Muscle of leg (tissue), 3 donors: ENCODE measurements at regions not wholly inside any gene's neighbourhood (a gene's known extent, or its start where the extent isn't known, plus 50 kb on each side); places are given as distances from the start of the nearest gene placed in this dataset.

Source experiments
- DNase-seq: peaks from one replicate; pipeline ENCODE4 v3.0.0; 2013
- H3K27ac ChIP-seq: one replicate; pipeline ENCODE4 v1.5.1; 2013; ENCODE audit warnings: mild to moderate bottlenecking, low read length, control low read depth
- H3K27me3 ChIP-seq: one replicate; pipeline ENCODE4 v1.6.1; 2013; ENCODE audit warnings: low read length; ENCODE audit not compliant: control insufficient read depth, insufficient read depth
- H3K36me3 ChIP-seq: one replicate; pipeline ENCODE4 v1.6.1; 2013; ENCODE audit warnings: low read length; ENCODE audit not compliant: control insufficient read depth, insufficient read depth
- H3K4me1 ChIP-seq: one replicate; pipeline ENCODE4 v1.6.1; 2013; ENCODE audit warnings: low read length; ENCODE audit not compliant: control insufficient read depth, insufficient read depth
- H3K4me3 ChIP-seq: one replicate; pipeline ENCODE4 v1.5.1; 2013; ENCODE audit warnings: low read length, control low read depth
- H3K9me3 ChIP-seq: replicated peaks from 2 replicates; pipeline ENCODE4 v1.6.1; 2013; ENCODE audit warnings: low read depth, low read length; ENCODE audit not compliant: control insufficient read depth
- WGBS: methylation state at CpG from one replicate; pipeline ENCODE4 v1.1.5; 2013; ENCODE audit warnings: missing lambda C conversion rate; ENCODE audit not compliant: insufficient coverage; 5-methylcytosine and 5-hydroxymethylcytosine counted together

DNA sequence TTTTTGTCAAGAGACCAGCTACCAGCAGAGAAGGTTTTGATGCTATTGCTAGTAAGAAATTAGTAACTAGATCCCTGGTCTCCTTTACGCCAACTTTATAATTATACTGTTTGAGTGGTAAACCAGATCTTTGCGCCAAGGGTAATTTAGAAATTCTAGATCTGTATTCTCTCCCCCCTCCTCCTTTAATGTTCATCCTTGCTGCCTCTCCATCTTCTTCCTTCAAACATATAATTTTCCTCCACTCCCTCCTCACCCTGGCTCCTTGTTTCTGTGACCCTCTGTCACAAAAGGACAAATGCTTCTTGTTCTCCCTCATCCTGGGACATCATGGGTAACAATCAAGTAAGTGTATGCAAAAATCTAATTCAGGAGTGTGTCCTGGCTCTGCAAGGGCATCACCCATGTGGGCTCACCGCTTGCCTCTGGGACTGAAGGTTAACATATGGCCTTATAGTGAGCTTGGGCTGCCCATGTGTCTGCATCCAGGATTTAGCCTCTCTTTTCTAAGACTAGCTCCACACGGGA is 121.2 kb downstream of the BAMBI start:
- Histone ChIP-seq H3K27ac (no peak overlapping the region), H3K9me3 (no peaks in the 10 kb centered on the region), H3K4me3 (no peak overlapping the region), H3K4me1 (peaks cover 2% of the 10 kb centered on the region), H3K36me3 (no peaks in the 10 kb centered on the region), H3K27me3 (no peaks in the 10 kb centered on the region)
- 100% methylated on average over 1 of the region's 4 CpGs for WGBS
- DNase-seq: no peak

DNA sequence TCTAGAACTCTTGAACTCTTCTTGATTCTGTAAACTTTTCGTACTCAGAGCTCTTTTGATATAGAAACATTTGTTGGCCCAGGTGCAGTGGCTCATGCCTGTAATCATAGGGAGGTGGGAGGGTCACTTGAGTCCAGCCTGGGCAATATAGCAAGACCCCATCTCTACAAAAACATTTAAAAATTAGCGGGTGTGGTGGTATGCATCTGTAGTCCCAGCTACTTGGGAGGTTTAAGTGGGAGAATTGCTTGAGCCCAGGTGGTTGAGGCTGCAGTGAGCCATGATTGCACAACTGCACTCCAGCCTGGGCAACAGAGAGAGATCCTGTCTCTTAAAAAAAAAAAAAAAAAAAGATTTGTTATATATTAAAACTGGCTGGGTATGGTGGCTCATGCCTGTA is 121.6 kb downstream of the BAMBI start:
- Histone ChIP-seq H3K27ac (no peak overlapping the region), H3K4me3 (no peak overlapping the region), H3K36me3 (no peaks in the 10 kb centered on the region), H3K9me3 (no peaks in the 10 kb centered on the region), H3K4me1 (peaks cover 2% of the 10 kb centered on the region), H3K27me3 (no peaks in the 10 kb centered on the region)
- WGBS: no CpG with 5 or more reads among the region's 2 CpGs
- DNase-seq: no peak

DNA sequence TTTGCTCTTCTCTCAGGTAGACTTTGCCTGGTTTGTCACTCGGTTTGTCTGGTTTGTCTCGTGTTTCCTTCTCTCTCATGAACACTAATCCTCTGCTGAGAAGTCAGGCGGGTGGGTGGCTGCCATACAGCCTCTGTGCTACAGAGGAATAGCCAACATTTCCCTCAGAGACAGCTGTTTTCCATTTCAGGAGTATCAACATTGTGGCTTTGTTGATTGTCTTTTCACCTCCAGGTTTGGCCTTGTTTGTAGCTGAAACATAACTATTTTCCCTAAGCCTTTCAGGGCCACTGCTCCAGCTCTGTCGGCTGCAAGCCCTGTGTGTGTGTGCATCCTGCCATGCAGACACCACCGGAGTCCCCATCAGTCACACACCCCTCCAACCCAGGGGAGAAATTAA is 122.8 kb downstream of the BAMBI start:
- no peaks in the 10 kb centered on the region for H3K27me3 ChIP-seq
- peak; percentile 32 for DNase-seq
- H3K9me3 ChIP-seq: no peaks in the 10 kb centered on the region
- 15% methylated on average over 3 of the region's 5 CpGs for WGBS
- no peaks in the 10 kb centered on the region for H3K36me3 ChIP-seq
- H3K27ac ChIP-seq: no peak overlapping the region
- H3K4me1 ChIP-seq: peaks cover 2% of the 10 kb centered on the region
- H3K4me3 ChIP-seq: no peak overlapping the region

DNA sequence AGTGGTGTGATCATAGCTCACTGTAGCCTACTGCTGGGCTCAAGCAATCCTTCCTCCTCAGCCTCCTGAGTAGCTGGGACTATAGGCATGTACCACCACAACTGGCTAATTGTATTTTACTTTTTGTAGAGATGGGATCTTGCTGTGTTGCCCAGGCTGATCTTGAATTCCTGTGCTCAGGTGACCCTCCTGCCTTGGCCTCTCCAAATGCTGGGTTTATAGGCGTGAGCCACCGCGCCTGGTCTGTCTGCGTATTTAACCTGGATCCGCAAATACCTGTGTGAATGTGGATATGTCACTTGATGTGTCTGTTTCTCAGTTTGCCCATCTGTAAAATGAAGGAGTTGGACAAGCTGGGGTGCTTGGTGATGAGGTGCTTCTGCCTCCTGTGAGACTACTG is 123.9 kb downstream of the BAMBI start:
- H3K27ac ChIP-seq: no peak overlapping the region
- no peak for DNase-seq
- H3K9me3 ChIP-seq: no peaks in the 10 kb centered on the region
- no peaks in the 10 kb centered on the region for H3K36me3 ChIP-seq
- no peaks in the 10 kb centered on the region for H3K27me3 ChIP-seq
- H3K4me1 ChIP-seq: peaks cover 2% of the 10 kb centered on the region
- WGBS: 90% methylated on average over 2 of the region's 5 CpGs
- H3K4me3 ChIP-seq: no peak overlapping the region

DNA sequence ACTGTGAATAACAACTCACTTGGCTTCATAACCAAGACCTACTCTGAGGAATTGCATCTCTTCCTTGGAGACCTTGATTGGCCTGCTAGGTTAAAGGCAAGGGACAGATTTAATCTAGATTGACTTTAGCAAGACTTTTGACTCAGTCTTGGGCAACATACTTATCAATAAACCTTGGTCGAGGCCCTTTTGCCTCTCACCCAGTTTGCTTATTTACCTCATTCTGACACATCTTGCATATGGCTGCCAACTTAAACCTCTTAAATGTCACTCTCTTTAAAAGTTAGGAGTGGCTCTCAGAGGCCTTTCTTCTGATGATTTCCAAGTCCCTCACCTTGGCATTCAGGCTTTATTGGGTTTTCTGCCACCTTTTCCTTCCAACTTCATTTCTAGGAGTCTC is 124.5 kb downstream of the BAMBI start:
- WGBS: 70% methylated on average over 1 of the region's 1 CpG
- no peaks in the 10 kb centered on the region for H3K9me3 ChIP-seq

DNA sequence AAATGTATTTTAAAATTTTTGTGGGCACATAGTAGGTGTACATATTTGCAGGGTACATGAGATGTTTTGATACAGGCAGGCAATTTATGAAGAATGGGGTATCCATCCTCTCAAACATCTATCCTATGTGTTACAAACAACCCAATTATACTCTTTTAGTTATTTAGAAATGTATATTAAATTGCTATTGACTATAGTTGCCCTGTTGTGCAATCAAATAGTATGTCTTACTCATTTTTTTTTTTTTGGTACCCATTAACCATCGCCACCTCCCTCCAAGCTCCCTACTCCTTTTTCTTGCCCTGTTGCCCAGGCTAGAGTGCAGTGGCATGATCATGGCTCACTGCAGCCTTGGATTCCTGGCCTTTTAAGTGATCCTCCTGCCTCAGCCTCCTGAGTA is 128.1 kb downstream of the BAMBI start:
- Histone ChIP-seq H3K4me1 (peaks cover 2% of the 10 kb centered on the region), H3K27ac (no peak overlapping the region), H3K36me3 (no peaks in the 10 kb centered on the region), H3K9me3 (no peaks in the 10 kb centered on the region), H3K27me3 (peaks cover 7% of the 10 kb centered on the region), H3K4me3 (no peak overlapping the region)
- WGBS: no CpG with 5 or more reads among the region's 1 CpG
- DNase-seq: no peak

More for the DNA sequence above, 124.5 kb downstream of the BAMBI start:
- H3K27me3 ChIP-seq: no peaks in the 10 kb centered on the region
- no peak overlapping the region for H3K27ac ChIP-seq
- H3K4me1 ChIP-seq: peaks cover 3% of the 10 kb centered on the region
- H3K36me3 ChIP-seq: no peaks in the 10 kb centered on the region
- DNase-seq: no peak
- H3K4me3 ChIP-seq: no peak overlapping the region

DNA sequence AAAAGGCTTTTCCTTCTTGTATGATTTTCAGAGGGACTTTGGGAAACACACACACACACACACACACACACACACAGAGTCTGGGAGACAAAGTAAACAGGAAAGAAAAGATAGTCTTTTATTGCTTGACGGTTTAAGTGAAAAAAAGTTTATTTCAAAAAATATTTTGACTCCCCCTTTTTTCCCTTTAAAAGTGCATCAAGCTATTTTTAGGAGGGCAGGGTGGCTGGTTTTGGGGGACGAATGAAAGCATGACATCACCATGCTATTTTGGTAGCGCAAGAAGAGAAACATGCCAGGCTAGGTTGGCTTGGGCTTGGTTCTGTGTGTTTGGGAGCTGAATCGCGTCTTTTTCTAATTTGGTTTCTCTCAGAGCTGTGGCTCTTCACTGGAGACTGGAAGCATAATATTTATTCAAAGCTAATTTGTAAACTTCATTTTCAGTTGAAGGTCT is 129.2 kb downstream of the BAMBI start:
- Histone ChIP-seq H3K4me3 (no peak overlapping the region), H3K36me3 (no peaks in the 10 kb centered on the region), H3K4me1 (peaks cover 2% of the 10 kb centered on the region), H3K27ac (no peak overlapping the region), H3K9me3 (no peaks in the 10 kb centered on the region), H3K27me3 (peaks cover 7% of the 10 kb centered on the region)
- DNase-seq: peak; percentile 21
- 51% methylated on average over 2 of the region's 5 CpGs for WGBS

DNA sequence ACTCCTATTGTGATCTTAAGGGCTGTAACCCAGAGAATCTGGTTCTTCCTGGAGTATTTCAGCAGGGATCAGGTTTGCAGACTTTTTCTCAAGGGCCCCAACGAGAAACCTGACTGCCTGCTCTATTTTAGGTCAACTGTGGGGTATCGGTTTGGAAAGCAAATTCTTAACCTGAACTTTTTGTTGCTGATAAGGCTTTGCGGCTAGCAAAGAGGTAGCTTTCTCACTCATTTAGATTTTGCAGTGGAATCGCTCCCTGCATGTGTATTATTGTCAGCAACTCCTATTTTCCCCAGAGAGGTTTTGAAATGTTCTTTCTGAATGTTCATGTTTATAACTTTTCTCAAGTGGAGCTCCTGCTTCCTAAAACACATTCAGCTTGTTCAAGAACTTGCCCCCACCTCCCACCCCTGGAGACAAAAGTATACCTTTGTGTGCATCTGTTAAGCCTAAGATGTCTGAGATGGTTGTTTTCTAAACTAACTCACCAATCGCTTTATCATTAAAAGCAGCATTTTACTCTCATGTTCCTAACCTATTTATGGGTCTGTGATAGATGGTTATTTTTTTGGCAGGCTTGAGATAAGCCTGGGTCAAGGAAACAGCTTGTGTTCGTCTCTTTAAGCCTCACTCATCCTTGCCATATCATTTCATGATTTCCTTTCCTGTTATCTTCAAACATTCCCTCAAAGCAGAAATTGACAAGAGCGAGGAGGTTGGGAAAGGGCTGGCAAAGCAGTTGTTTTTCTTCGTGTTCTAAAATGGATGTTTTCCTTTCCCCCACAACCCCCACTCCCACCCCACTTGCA is 129.8 kb downstream of the BAMBI start:
- H3K4me3 ChIP-seq: no peak overlapping the region
- H3K9me3 ChIP-seq: no peaks in the 10 kb centered on the region
- peaks cover 2% of the 10 kb centered on the region for H3K4me1 ChIP-seq
- H3K27me3 ChIP-seq: peaks cover 7% of the 10 kb centered on the region
- 38% methylated on average over 1 of the region's 8 CpGs for WGBS
- DNase-seq: no peak
- H3K27ac ChIP-seq: no peak overlapping the region
- no peaks in the 10 kb centered on the region for H3K36me3 ChIP-seq

DNA sequence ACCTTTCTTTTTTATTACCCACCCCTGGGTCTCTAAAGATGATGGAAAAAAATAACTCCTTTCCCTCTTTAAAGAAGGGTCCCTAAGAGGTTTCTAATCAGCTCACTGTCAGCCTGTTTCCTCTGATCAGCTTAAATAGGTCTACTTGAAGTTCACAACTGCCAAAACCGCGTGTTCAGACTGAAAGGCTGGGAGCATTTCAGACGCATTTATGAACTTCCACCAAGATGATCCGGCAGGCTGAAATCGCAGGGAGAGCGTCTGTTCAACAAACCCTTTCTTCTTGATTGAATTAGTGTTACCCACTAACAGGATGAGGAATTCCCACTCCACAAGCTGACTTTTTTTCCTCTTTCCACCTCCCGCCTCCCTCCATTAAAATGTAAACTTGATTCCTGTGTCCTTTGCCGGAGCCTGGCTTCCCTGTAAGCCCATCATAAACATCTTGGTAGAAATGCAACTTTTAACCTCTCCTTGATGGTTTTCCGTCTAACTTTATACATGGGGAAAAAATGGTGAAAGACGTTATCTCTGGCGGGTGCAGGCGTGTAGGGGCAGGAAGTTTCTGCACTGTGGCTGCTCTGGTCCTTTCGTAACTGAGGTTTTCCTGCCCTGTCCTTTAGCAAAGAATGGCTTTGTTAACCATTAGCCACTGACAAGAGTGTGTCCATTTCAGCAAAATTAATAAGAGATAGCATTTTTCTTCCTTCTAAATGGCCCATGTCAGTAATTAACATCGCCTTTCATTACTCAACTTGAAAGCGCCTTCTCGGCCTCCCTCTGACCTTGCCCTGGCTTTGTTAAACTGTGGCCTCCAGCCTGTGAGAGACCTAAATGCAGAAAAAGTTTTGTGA is 130.7 kb downstream of the BAMBI start:
- Histone ChIP-seq H3K27me3 (peaks cover 7% of the 10 kb centered on the region), H3K4me3 (no peak overlapping the region), H3K27ac (no peak overlapping the region), H3K36me3 (no peaks in the 10 kb centered on the region), H3K9me3 (no peaks in the 10 kb centered on the region), H3K4me1 (peaks cover 2% of the 10 kb centered on the region)
- 52% methylated on average over 11 of the region's 16 CpGs for WGBS
- peak; percentile 12 for DNase-seq

DNA sequence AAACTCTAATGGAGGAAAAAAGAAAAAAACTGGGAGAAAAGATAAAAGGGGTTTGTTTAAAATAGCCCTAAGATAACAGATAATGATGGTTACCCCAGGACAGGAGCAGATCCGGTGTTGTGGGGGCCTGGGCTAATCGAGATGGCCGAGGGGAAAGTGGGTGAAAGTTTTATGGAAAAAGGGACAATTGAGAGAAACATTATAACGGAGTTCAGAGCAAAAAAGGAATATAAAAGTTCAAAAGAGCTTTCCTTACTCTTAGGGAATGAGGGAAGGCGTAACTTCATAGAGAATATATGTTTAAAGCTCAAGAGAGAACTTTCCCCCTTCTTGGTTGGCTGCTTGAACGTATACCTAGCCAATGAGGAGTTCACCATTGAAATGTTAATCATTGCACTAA is 131.4 kb downstream of the BAMBI start:
- no peak overlapping the region for H3K4me3 ChIP-seq
- no peaks in the 10 kb centered on the region for H3K36me3 ChIP-seq
- no peaks in the 10 kb centered on the region for H3K9me3 ChIP-seq
- DNase-seq: no peak
- peaks cover 7% of the 10 kb centered on the region for H3K27me3 ChIP-seq
- 56% methylated on average over 3 of the region's 6 CpGs for WGBS
- H3K27ac ChIP-seq: no peak overlapping the region
- peaks cover 2% of the 10 kb centered on the region for H3K4me1 ChIP-seq
